ENCODE measurements at regions not wholly inside any gene's neighbourhood (a gene's known extent, or its start where the extent isn't known, plus 50 kb on each side); places are given as distances from the start of the nearest gene placed in this dataset.
"Not testable (repeated sequence)": the region's sequence is repeated elsewhere in the genome, so short reads cannot be mapped to it uniquely, and the experiment has no call there.

DNA sequence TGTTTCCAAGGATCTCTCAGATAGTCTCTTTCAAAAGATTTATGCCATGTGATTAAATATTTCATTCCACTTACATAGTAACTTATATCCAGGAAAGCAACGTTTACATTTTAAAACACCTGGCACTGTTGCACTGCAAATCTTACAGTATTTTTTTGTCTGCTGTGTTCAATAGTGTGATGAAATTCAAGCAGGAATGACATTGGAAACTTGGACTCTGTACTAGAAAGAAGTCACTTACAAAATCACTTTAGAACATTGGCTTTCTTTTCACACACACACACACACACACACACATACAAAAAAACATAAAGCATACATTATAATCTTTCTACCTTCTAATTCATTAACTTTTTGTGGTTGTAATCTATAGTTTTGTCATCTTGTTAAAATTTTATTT lies 66.2 kb upstream of the USP15 start:
- no TSS peak for BruUV-seq (replicated peaks)
- H3K9me2 ChIP-seq (ENCODE audit: insufficient read depth, low read length) = no peaks in the 10 kb centered on the region
- TF ChIP-seq EZH2phosphoT487 (IDR thresholded peaks at IDR 0.05; ENCODE audit: borderline replicate concordance, low read depth, low read length) = no peak
- TF ChIP-seq, protein P1, sequence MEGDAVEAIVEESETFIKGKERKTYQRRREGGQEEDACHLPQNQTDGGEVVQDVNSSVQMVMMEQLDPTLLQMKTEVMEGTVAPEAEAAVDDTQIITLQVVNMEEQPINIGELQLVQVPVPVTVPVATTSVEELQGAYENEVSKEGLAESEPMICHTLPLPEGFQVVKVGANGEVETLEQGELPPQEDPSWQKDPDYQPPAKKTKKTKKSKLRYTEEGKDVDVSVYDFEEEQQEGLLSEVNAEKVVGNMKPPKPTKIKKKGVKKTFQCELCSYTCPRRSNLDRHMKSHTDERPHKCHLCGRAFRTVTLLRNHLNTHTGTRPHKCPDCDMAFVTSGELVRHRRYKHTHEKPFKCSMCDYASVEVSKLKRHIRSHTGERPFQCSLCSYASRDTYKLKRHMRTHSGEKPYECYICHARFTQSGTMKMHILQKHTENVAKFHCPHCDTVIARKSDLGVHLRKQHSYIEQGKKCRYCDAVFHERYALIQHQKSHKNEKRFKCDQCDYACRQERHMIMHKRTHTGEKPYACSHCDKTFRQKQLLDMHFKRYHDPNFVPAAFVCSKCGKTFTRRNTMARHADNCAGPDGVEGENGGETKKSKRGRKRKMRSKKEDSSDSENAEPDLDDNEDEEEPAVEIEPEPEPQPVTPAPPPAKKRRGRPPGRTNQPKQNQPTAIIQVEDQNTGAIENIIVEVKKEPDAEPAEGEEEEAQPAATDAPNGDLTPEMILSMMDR (conservative IDR thresholded peaks at IDR 0.05; ENCODE audit: low read length) = no peak
- intact Hi-C loops (cut with micrococcal nuclease; ENCODE audit: unreplicated experiment) = no loop called here
- no peak for DNase-seq (ENCODE audit: low spot score)
- no peak overlapping the region for H3K27ac ChIP-seq (ENCODE audit: low read depth, low read length, poor library complexity, severe bottlenecking)
- H3K4me1 ChIP-seq (ENCODE audit: insufficient read depth, low read length, poor library complexity, severe bottlenecking) = peaks cover 11% of the 10 kb centered on the region
- no peaks in the 10 kb centered on the region for H3K36me3 ChIP-seq (ENCODE audit: insufficient read depth, low read length)
- H4K20me1 ChIP-seq (ENCODE audit: insufficient read depth, low read length) = no peaks in the 10 kb centered on the region
- ChIA-PET CTCF (ENCODE audit: unreplicated experiment) (no interaction called here), POLR2A (interaction anchor here (1.1 kb wide), 1 partner anchor 17 kb away, joined by 4 read pairs; no protein-coding TSS in a partner anchor)
- no peak overlapping the region for H3K4me2 ChIP-seq (ENCODE audit: low read length)
- no peak overlapping the region for H2AFZ ChIP-seq (ENCODE audit: low read length)
- H3K79me2 ChIP-seq (ENCODE audit: insufficient read depth, low read depth, low read length) = no peaks in the 10 kb centered on the region
- H3K4me3 ChIP-seq (ENCODE audit: low read depth, low read length, poor library complexity, severe bottlenecking) = no peak overlapping the region
- no peaks in the 10 kb centered on the region for H3K9me3 ChIP-seq (ENCODE audit: low read length)

DNA sequence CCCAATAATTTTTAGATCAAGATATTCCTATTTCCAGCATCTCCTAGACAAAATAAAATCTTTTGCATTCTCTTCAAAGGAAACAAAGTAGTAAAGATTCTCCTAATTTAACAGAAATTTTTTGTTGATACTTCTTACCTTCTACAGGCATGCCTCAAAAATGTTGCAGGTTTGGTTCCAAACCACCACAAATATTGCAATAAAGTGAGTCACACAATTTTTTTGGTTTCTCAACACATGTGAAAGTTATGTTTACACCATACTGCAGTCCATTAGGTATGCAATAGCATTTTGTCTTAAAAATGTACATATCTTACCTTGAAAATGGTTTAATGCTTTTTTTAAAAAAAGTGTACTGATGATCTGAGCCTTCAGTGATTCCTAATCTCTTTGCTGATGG lies 65.6 kb upstream of the USP15 start:
- Histone ChIP-seq H4K20me1 (ENCODE audit: insufficient read depth, low read length) (no peaks in the 10 kb centered on the region), H3K79me2 (ENCODE audit: insufficient read depth, low read depth, low read length) (no peaks in the 10 kb centered on the region), H3K4me1 (ENCODE audit: insufficient read depth, low read length, poor library complexity, severe bottlenecking) (peaks cover 11% of the 10 kb centered on the region), H3K9me2 (ENCODE audit: insufficient read depth, low read length) (no peaks in the 10 kb centered on the region), H3K4me3 (ENCODE audit: low read depth, low read length, poor library complexity, severe bottlenecking) (no peak overlapping the region), H2AFZ (ENCODE audit: low read length) (no peak overlapping the region), H3K9me3 (ENCODE audit: low read length) (no peaks in the 10 kb centered on the region), H3K36me3 (ENCODE audit: insufficient read depth, low read length) (no peaks in the 10 kb centered on the region), H3K4me2 (ENCODE audit: low read length) (no peak overlapping the region), H3K27ac (ENCODE audit: low read depth, low read length, poor library complexity, severe bottlenecking) (no peak overlapping the region)
- ChIA-PET POLR2A (interaction anchor here (0.6 kb wide), 1 partner anchor 1645 kb away, joined by 3 read pairs; no protein-coding TSS in a partner anchor), CTCF (ENCODE audit: unreplicated experiment) (no interaction called here)
- no TSS peak for BruUV-seq (replicated peaks)
- intact Hi-C loops (cut with micrococcal nuclease; ENCODE audit: unreplicated experiment) = no loop called here
- TF ChIP-seq EZH2phosphoT487 (IDR thresholded peaks at IDR 0.05; ENCODE audit: borderline replicate concordance, low read depth, low read length) = no peak
- TF ChIP-seq, protein P1 (conservative IDR thresholded peaks at IDR 0.05; ENCODE audit: low read length) = no peak
- DNase-seq (ENCODE audit: low spot score) = no peak

GRCh38 chr12:62196146-62196545 lies 64.1 kb upstream of the USP15 start:
- Histone ChIP-seq H3K9me2 (ENCODE audit: insufficient read depth, low read length) (no peaks in the 10 kb centered on the region), H4K20me1 (ENCODE audit: insufficient read depth, low read length) (no peaks in the 10 kb centered on the region), H3K79me2 (ENCODE audit: insufficient read depth, low read depth, low read length) (no peaks in the 10 kb centered on the region), H3K4me2 (ENCODE audit: low read length) (peak overlapping the region; percentile 33; the same call in 1 of the 2 replicates), H3K27ac (ENCODE audit: low read depth, low read length, poor library complexity, severe bottlenecking) (peak overlapping the region; percentile 43), H3K9me3 (ENCODE audit: low read length) (no peaks in the 10 kb centered on the region), H3K36me3 (ENCODE audit: insufficient read depth, low read length) (no peaks in the 10 kb centered on the region), H2AFZ (ENCODE audit: low read length) (peak overlapping the region; percentile 52; the same call in 1 of the 2 replicates), H3K4me1 (ENCODE audit: insufficient read depth, low read length, poor library complexity, severe bottlenecking) (peaks cover 11% of the 10 kb centered on the region), H3K4me3 (ENCODE audit: low read depth, low read length, poor library complexity, severe bottlenecking) (no peak overlapping the region)
- DNase-seq (ENCODE audit: low spot score) = peak; percentile 62
- POLR2A ChIA-PET = interaction anchor here (1.0 to 1.5 kb wide), 2 partner anchors 15 to 211 kb away, joined by 4 to 5 read pairs; no protein-coding TSS in a partner anchor
- intact Hi-C loops (cut with micrococcal nuclease; ENCODE audit: unreplicated experiment) = no loop called here
- TF ChIP-seq, protein P1 (conservative IDR thresholded peaks at IDR 0.05; ENCODE audit: low read length) = no peak
- TF ChIP-seq EZH2phosphoT487 (IDR thresholded peaks at IDR 0.05; ENCODE audit: borderline replicate concordance, low read depth, low read length) = no peak
- no TSS peak for BruUV-seq (replicated peaks)
- CTCF ChIA-PET (ENCODE audit: unreplicated experiment) = no interaction called here

- H3K9me2 ChIP-seq (ENCODE audit: insufficient read depth, low read length); DNase-seq (ENCODE audit: low spot score); H3K4me2 ChIP-seq (ENCODE audit: low read length); H3K36me3 ChIP-seq (ENCODE audit: insufficient read depth, low read length); BruUV-seq (replicated peaks); H3K4me3 ChIP-seq (ENCODE audit: low read depth, low read length, poor library complexity, severe bottlenecking); H3K79me2 ChIP-seq (ENCODE audit: insufficient read depth, low read depth, low read length); H3K27ac ChIP-seq (ENCODE audit: low read depth, low read length, poor library complexity, severe bottlenecking); H4K20me1 ChIP-seq (ENCODE audit: insufficient read depth, low read length); intact Hi-C loops (cut with micrococcal nuclease; ENCODE audit: unreplicated experiment); H3K9me3 ChIP-seq (ENCODE audit: low read length); CTCF ChIA-PET (ENCODE audit: unreplicated experiment); H3K4me1 ChIP-seq (ENCODE audit: insufficient read depth, low read length, poor library complexity, severe bottlenecking); H2AFZ ChIP-seq (ENCODE audit: low read length): not testable (repeated sequence)
- POLR2A ChIA-PET = interaction anchor here (0.6 to 1.3 kb wide), 3 partner anchors 17 to 683 kb away, joined by 4 read pairs; no protein-coding TSS in a partner anchor
These were observed 57.3 kb upstream of the USP15 start for GRCh38 chr12:62202861-62203260.

Data from OCI-LY7 (cell line).